Sigmoid colon (tissue), 4 donors: ENCODE measurements at regions not wholly inside any gene's neighbourhood (a gene's known extent, or its start where the extent isn't known, plus 50 kb on each side); places are given as distances from the start of the nearest gene placed in this dataset.

Experiments used
- EP300 ChIP-seq, 4 donors: sonication (generic); formaldehyde crosslinking; IDR thresholded peaks; one replicate each; pipeline ENCODE4 v1.6.1; 2017; ENCODE audit warnings: antibody characterized with exemption in 4 of 4
- POLR2A ChIP-seq, 2 donors: fragments of 450-650 bp; IDR thresholded peaks; one replicate each; pipeline ENCODE4 v1.6.1; 2016; ENCODE audit warnings: antibody characterized with exemption in 2 of 2, mild to moderate bottlenecking in 2 of 2, moderate library complexity in 2 of 2
- POLR2AphosphoS5 ChIP-seq, 4 donors: sonication (generic); formaldehyde crosslinking; IDR thresholded peaks; one replicate each; pipeline ENCODE4 v1.6.1; 2017; ENCODE audit warnings: antibody characterized with exemption in 4 of 4
- TF ChIP-seq, protein P1 (sequence below), 4 experiments: fragments of 450-650 bp in 3 of 4; fragments of 200-600 bp in 1 of 4; IDR thresholded peaks; one replicate each; pipeline ENCODE4 v1.5.1; 2016 to 2019; ENCODE audit warnings: antibody characterized with exemption in 4 of 4, mild to moderate bottlenecking in 3 of 4, moderate library complexity in 2 of 4

DNA sequence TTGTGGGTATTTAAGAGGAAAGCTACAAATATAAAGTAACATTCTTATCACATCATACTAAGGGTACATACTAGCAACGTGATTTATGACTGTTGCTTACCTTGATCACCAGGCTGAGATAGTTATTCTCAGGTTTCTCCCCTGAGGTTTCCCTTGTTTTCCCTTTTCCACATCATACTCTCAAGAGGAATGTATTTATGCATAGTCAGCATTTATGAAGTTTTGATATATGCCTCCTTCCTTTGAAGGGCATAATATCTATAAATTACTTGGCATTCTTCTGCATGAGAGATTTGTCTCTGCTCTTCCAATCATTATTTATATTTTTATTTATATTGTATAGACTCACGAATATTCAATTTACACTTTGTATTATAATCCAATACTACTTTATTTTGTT is 726.7 kb upstream of the ADGRB3 start:
- TF ChIP-seq, protein P1, sequence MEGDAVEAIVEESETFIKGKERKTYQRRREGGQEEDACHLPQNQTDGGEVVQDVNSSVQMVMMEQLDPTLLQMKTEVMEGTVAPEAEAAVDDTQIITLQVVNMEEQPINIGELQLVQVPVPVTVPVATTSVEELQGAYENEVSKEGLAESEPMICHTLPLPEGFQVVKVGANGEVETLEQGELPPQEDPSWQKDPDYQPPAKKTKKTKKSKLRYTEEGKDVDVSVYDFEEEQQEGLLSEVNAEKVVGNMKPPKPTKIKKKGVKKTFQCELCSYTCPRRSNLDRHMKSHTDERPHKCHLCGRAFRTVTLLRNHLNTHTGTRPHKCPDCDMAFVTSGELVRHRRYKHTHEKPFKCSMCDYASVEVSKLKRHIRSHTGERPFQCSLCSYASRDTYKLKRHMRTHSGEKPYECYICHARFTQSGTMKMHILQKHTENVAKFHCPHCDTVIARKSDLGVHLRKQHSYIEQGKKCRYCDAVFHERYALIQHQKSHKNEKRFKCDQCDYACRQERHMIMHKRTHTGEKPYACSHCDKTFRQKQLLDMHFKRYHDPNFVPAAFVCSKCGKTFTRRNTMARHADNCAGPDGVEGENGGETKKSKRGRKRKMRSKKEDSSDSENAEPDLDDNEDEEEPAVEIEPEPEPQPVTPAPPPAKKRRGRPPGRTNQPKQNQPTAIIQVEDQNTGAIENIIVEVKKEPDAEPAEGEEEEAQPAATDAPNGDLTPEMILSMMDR (IDR thresholded peaks at IDR 0.05), result no peak
- TF ChIP-seq POLR2A (IDR thresholded peaks at IDR 0.05) (no peak), POLR2AphosphoS5 (IDR thresholded peaks at IDR 0.05) (no peak), EP300 (IDR thresholded peaks at IDR 0.05) (no peak)
